HG03520 (cell line): ENCODE measurements at regions not wholly inside any gene's neighbourhood (a gene's known extent, or its start where the extent isn't known, plus 50 kb on each side); places are given as distances from the start of the nearest gene placed in this dataset.
"Not testable (repeated sequence)": the region's sequence is repeated elsewhere in the genome, so short reads cannot be mapped to it uniquely, and the experiment has no call there.

Source experiments
- ATAC-seq: cut with Tn5 transposase; IDR thresholded peaks from one replicate; pipeline ENCODE4 v1.9.1; 2021; ENCODE audit warnings: mild to moderate bottlenecking, moderate library complexity; ENCODE audit not compliant: unreplicated experiment

DNA sequence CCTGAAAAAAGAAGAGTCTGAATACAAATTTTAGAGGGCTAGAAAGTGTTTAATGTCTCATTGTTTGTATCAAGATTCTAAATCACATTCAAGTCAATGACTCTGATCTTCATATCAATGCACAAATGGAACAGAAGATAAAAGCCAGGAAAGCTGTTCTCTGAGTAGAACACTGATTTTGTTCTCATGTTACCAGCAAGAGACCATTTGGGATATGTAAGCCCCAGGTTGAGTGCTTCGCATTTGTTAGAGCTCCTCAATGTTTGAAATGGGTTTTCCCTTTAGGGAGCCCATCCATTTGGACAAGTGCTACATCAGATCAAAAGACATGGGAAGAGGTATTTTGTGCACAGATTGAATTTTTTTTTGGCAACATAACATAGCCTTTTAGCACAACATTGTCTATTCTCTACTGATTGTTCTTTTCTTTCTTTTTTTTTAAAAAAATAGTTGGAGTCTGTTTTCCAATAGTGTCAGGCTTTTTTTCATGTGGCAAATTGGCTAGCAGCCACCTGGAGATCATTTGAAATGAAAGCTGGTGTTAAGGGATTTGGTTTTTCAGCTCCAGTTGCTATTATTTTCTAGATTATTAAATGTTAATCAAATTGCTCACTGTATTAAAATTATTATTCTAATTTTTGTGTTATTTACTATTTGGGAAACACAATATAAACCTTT lies 74.5 kb upstream of the ZPLD1 start:
- ATAC-seq: no peak

DNA sequence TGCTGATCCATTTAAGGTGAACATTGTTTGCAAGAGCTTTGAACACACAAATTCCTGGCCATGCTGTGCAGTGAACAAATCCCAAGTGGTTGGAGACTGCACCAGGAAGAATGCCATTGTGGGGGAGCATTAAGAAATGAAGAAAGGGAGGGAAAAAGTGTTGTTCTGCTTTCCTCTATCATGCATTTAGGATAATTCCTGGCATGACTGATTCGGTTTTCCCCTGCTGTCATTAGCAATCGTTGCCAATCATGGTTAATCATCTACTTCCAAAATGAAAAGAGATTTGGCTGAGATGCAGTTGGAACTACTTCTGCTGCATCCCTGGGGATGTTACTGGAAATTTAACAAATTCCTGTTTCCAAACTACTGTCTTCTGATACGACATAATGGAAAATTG lies 73.7 kb upstream of the ZPLD1 start:
- no peak for ATAC-seq

DNA sequence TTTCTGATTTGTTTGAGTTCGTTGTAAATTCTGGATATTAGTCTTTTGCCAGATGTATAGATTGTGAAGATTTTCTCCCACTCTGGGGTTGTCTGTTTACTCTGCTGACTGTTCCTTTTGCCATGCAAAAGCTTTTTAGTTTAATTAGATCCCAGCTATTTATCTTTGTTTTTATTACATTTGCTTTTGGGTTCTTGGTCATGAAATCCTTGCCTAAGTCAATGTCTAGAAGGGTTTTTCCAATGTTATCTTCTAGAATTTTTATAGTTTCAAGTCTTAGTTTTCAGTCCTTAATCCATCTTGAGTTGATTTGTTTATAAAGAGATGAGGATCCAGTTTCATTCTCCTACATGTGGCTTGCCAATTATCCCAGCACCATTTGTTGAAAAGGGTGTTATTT lies 68.7 kb upstream of the ZPLD1 start:
- not testable (repeated sequence) for ATAC-seq

DNA sequence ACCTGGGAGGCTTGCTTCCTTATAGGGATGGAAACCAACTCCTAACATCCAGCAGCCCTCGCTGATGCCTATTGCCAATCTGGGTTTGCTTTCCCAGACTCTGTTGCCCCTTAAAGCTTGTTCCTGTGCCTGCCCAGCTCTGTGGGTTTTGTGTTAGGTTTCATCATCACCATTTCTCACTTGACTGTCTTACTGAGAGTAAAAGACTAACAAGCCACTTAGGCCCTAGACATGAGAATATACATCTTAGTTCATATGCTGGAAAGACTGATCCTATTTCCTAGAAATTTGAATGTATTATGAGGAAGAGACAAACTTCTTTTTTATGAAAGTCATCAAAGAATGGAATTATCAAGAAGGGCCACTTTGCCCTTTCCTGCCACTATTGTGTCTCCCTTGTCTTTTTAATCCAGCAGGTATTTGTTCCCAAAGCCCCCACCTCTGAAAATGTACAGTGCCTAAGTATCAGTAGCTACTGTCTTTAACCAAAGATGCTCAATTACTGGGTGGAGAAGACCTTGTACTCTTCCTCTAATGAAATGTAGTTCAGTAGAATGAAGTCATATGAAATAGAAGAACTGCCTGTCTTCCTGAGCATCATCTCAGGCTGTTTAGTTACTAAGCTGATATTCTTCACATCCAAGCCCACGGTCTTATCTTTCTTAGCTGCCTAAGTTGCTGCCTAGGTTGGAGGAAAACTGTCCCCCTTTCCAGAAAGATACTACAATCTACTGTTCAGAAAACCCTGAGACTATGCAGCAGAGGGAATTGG lies 59.8 kb upstream of the ZPLD1 start:
- ATAC-seq: no peak

DNA sequence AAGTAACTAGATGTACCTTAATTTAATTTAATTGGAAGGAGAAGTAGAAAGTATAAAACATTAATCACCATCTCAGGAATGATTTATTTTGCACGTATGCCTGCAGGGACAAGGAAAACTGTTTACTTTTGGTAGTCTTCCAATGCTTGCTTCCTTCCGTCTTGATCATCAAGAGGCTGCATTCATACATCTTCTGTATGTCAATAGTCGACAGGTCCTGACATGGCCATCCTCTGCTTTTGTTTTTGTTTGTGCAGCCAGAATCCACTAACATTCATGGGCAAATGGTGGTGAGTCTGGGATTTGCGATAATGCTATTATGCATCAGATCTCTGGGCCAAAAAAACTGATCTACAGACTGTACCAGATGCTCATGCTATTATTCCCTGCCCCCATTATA lies 56.6 kb upstream of the ZPLD1 start:
- ATAC-seq: no peak

DNA sequence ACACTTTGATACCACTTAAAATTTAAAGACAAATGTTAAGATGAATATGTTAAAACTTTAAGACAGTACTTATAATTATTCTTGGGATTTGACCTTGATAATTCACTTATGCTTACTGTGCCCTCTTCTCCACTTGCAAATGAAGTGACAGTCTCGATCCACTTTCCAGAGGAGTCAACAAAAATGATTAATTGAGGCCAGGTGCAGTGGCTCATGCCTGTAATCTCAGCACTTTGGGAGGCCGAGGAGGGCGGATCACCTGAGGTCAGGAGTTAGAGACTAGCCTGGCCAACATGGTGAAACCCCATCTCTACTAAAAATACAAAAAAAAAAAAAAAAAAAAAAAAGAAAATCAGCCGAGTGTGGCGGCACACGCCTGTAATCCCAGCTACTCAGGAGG lies 52.6 kb upstream of the ZPLD1 start:
- not testable (repeated sequence) for ATAC-seq
